Esophagus squamous epithelium (tissue), 4 donors: ENCODE measurements at regions not wholly inside any gene's neighbourhood (a gene's known extent, or its start where the extent isn't known, plus 50 kb on each side); places are given as distances from the start of the nearest gene placed in this dataset.

Source experiments
- POLR2A ChIP-seq, 4 donors: fragments of 450-650 bp; IDR thresholded peaks; one replicate each; pipeline ENCODE4 v1.6.1; 2017; ENCODE audit warnings: antibody characterized with exemption in 4 of 4, mild to moderate bottlenecking in 4 of 4, moderate library complexity in 3 of 4
- TF ChIP-seq, protein P1 (sequence below), 6 experiments: fragments of 450-650 bp in 4 of 6; fragments of 200-600 bp in 2 of 6; sonication (generic) in 2 of 6; IDR thresholded peaks; one replicate each; pipeline ENCODE4 v1.5.1; 2016 to 2019; ENCODE audit warnings: antibody characterized with exemption in 6 of 6, mild to moderate bottlenecking in 4 of 6, moderate library complexity in 4 of 6

DNA sequence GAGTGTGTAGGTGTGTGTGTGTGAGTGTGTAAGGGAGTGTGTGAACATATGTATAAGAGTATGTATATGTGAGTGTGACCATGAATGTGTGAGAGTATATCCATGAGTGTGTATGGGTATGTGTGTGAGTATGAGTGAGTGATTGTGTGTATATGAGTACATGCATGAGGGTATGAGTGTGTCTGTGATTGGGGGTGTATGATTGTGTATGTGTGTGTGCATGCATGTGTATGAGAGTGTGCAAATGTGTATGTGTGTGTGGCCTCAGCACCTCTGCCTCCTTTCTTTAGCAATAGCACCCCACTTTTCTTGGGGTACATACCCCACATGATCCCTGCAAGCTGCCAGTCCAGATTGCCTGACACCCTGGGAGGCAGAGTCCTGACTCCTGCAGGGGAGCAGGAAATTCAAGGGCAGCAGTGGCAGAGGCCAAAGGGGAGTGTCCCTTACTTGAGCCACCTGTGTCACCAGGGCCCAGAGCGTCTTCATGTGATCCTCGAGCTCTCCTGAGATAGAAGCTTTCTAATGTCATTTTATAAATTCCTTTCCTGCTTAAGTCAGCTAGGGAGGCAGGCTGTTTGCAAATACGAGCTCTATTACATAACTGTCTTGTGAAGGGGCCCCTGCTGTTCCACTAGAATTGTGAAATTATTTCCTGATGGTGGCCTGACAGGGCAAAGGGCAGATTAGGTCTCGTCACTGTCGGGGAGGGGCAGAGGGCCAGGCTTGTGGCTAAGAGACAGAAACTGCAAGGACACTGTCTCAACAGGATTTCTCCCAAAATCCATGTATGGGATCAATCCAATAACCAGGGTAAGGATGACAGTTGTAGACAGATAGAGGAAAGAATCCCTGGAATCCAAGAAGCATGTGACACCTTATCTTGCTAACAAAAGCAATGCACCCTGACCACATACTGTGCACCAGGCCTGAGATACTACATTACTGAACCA is 389.1 kb downstream of the GADD45G start:
- TF ChIP-seq, protein P1, sequence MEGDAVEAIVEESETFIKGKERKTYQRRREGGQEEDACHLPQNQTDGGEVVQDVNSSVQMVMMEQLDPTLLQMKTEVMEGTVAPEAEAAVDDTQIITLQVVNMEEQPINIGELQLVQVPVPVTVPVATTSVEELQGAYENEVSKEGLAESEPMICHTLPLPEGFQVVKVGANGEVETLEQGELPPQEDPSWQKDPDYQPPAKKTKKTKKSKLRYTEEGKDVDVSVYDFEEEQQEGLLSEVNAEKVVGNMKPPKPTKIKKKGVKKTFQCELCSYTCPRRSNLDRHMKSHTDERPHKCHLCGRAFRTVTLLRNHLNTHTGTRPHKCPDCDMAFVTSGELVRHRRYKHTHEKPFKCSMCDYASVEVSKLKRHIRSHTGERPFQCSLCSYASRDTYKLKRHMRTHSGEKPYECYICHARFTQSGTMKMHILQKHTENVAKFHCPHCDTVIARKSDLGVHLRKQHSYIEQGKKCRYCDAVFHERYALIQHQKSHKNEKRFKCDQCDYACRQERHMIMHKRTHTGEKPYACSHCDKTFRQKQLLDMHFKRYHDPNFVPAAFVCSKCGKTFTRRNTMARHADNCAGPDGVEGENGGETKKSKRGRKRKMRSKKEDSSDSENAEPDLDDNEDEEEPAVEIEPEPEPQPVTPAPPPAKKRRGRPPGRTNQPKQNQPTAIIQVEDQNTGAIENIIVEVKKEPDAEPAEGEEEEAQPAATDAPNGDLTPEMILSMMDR (IDR thresholded peaks at IDR 0.05) = no peak
- no peak for TF ChIP-seq POLR2A (IDR thresholded peaks at IDR 0.05)
